GM12878 (cell line): ENCODE measurements at regions not wholly inside any gene's neighbourhood (a gene's known extent, or its start where the extent isn't known, plus 50 kb on each side); places are given as distances from the start of the nearest gene placed in this dataset.

Source experiments
- ATAC-seq: fragments of 200-7000 bp; cut with Tn5 transposase; 3 replicates; pipeline ENCODE4 v1.9.1; 2020; ENCODE audit warnings: mild to moderate bottlenecking, moderate library complexity
- BruUV-seq: library from RNA; stranded (reverse); fragments of 400-500 nt; replicated peaks from 2 replicates; lab custom pipeline; 2021; lab: Mats Ljungman, UMichigan
- CTCF ChIA-PET: fragments of 300-600 bp; sonication (Branson Sonifier 250); formaldehyde crosslinking; extraction: SDS; loops from one replicate; lab custom pipeline; 2021; ENCODE audit warnings: inconsistent platforms; lab: Yijun Ruan, JAX
- POLR2A ChIA-PET: fragments of 350-600 bp; formaldehyde crosslinking; extraction: SDS; loops from one replicate; lab custom pipeline; 2021; ENCODE audit warnings: inconsistent platforms; lab: Charles Lee
- RAD21 ChIA-PET: fragments of 300-600 bp; sonication (Branson Sonifier 250); formaldehyde crosslinking; loops from one replicate; lab custom pipeline; 2023; ENCODE audit warnings: antibody characterized with exemption; ENCODE audit not compliant: unreplicated experiment; lab: Charles Lee
- SMC1A ChIA-PET: fragments of 300-600 bp; sonication (Branson Sonifier 250); formaldehyde crosslinking; loops from one replicate; lab custom pipeline; 2023; ENCODE audit not compliant: unreplicated experiment, uncharacterized antibody; lab: Charles Lee
- DNase-seq: peaks from one replicate; pipeline ENCODE4 v3.0.0-alpha.2; 2011; ENCODE audit warnings: low read depth, low spot score
- FAIRE-seq: peaks from 3 replicates; lab custom pipeline; 2011; peaks lifted over from hg19 to GRCh38; lab: Jason Lieb, UNC
- H2AFZ ChIP-seq: 2 replicates; pipeline ENCODE4 v1.6.0; 2011; ENCODE audit warnings: low read depth, low read length, control low read depth; ENCODE audit not compliant: control insufficient read depth
- H3K27ac ChIP-seq: 2 replicates; pipeline ENCODE4 v1.5.1; 2011; ENCODE audit warnings: control low read depth; ENCODE audit not compliant: control insufficient read depth, insufficient read depth
- H3K27me3 ChIP-seq, 2 experiments: replicated peaks in 1 of 2; 2 replicates each; pipeline versions ENCODE4 v1.6.0 to v1.6.1; 2011; ENCODE audit warnings: low read length in 1 of 2; ENCODE audit not compliant: control insufficient read depth in 2 of 2, insufficient read depth in 2 of 2
- H3K36me3 ChIP-seq, 2 experiments: 2 replicates each; pipeline ENCODE4 v1.5.1; 2011; ENCODE audit warnings: low read length in 1 of 2; ENCODE audit not compliant: control insufficient read depth in 2 of 2, insufficient read depth in 2 of 2
- H3K4me1 ChIP-seq: 2 replicates; pipeline ENCODE4 v1.6.1; 2011; ENCODE audit warnings: mild to moderate bottlenecking, low read length, moderate library complexity, mixed read lengths; ENCODE audit not compliant: control insufficient read depth, insufficient read depth
- H3K4me2 ChIP-seq: 2 replicates; pipeline ENCODE4 v1.6.0; 2011; ENCODE audit warnings: control low read depth; ENCODE audit not compliant: control insufficient read depth, insufficient read depth
- H3K4me3 ChIP-seq: fragments of 200-600 bp; sonication (generic); 2 replicates; pipeline ENCODE4 v1.5.1; 2016
- H3K79me2 ChIP-seq: 2 replicates; pipeline ENCODE4 v1.6.0; 2011; ENCODE audit warnings: low read length; ENCODE audit not compliant: control insufficient read depth, insufficient read depth
- H3K9ac ChIP-seq: 2 replicates; pipeline ENCODE4 v1.8.0; 2011; ENCODE audit warnings: low read length, control low read depth, mixed read lengths; ENCODE audit not compliant: control insufficient read depth, insufficient read depth
- H3K9me3 ChIP-seq: replicated peaks from 3 replicates; pipeline ENCODE4 v1.5.1; 2011; ENCODE audit warnings: mild to moderate bottlenecking, low read length; ENCODE audit not compliant: control insufficient read depth, insufficient read depth
- H4K20me1 ChIP-seq: 2 replicates; pipeline ENCODE4 v1.6.0; 2011; ENCODE audit not compliant: control insufficient read depth, insufficient read depth
- MXI1 ChIP-seq: fragments of 150-350 bp; IDR thresholded peaks from 2 replicates; pipeline ENCODE4 v1.6.1; 2011; ENCODE audit warnings: low read depth, mild to moderate bottlenecking, inconsistent platforms, low read length, improper control_type of control experiment
- RELA ChIP-seq: fragments of 450-650 bp; IDR thresholded peaks from 2 replicates; pipeline ENCODE4 v1.8.0; 2014; ENCODE audit warnings: borderline replicate concordance; ENCODE audit not compliant: partially characterized antibody
- SMAD1 ChIP-seq: fragments of 450-650 bp; IDR thresholded peaks from 2 replicates; pipeline ENCODE4 v1.6.1; 2018; ENCODE audit warnings: mild to moderate bottlenecking, low read depth; ENCODE audit not compliant: partially characterized antibody
- SPI1 ChIP-seq: IDR thresholded peaks from 2 replicates; pipeline ENCODE4 v1.6.1; 2011; ENCODE audit warnings: low read depth, mild to moderate bottlenecking, low read length, moderate library complexity, borderline replicate concordance; ENCODE audit not compliant: insufficient read depth
- YY1 ChIP-seq: IDR thresholded peaks from 2 replicates; pipeline ENCODE4 v1.6.1; 2011; ENCODE audit warnings: low read depth, mild to moderate bottlenecking, low read length
- WGBS: methylation state at CpG from one replicate; pipeline ENCODE4 v1.1.6; 2016; ENCODE audit warnings: low lambda C conversion rate; ENCODE audit not compliant: insufficient replicate concordance, insufficient coverage; ENCODE audit errors: missing lambda C conversion rate; 5-methylcytosine and 5-hydroxymethylcytosine counted together
- in situ Hi-C: fragments of 300-500 bp; cut with MboI; formaldehyde crosslinking; loops from 9 replicates; pipeline ENCODE4 v1.14.3; 2018; ENCODE audit warnings: mixed read lengths
- intact Hi-C: fragments of 100-400 bp; cut with micrococcal nuclease; formaldehyde crosslinking; loops from one replicate; pipeline ENCODE4 v1.14.2; 2022; ENCODE audit not compliant: unreplicated experiment
- TF ChIP-seq, protein P1 (sequence below): fragments of 450-650 bp; IDR thresholded peaks from 2 replicates; pipeline ENCODE4 v1.6.1; 2014; ENCODE audit warnings: mild to moderate bottlenecking
- TF ChIP-seq, protein P2 (sequence below): fragments of 450-650 bp; IDR thresholded peaks from 2 replicates; pipeline ENCODE4 v1.6.1; 2017; ENCODE audit warnings: mild to moderate bottlenecking
- TF ChIP-seq, protein P3 (sequence below): fragments of 450-650 bp; IDR thresholded peaks from 2 replicates; pipeline ENCODE4 v1.6.1; 2017; ENCODE audit warnings: antibody characterized with exemption, mild to moderate bottlenecking, moderate library complexity

DNA sequence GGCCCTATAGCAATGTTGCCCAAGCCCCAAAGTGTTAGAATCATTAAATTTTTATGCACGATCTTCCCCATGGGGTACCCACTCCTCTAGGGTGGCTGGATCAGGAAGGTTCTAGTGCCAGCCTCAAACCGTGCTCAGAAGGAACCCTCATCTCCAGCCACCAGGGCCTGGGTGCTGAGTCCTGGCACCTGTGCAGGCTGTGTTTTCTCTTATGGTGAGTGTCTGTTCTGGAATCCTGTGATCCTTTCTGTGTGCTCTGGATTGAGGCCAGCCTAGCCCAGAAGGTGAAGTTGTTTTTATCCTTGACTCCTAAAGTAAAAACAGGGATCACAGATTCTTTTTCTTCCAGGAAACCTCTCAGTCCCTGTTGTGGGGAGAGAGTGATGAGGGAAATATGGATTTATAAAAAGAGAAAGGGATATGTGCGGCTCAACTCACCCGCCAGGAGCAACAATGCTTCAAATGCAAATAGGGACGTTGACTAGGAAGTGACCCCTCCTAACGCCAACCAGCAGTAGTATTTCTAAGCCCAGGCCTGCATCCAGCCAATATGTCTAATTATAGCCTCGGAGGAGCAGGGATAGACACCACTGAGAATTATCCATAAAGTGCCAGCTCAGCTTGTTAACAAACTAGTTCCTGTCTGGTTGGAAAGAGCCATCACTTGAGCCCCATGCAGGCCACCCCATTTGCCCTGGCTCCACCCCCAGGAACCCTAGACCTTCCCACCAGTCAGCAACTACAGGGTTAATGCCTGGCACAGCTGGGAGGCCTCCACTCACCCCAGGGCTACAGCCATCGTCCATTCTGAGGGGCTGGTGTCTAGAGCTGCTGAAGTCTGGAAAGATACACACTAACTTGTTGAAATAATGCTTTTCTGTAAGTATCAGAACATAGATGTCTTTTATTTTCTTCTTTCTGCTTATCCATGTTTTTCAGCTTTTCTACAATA is 513.5 kb upstream of the PROK2 start:
- H3K9me3 ChIP-seq, result no peaks in the 10 kb centered on the region
- no peak overlapping the region for H3K9ac ChIP-seq
- 41% methylated on average over 8 of the region's 8 CpGs for WGBS
- intact Hi-C loops, result no loop called here
- RAD21 ChIA-PET, result no interaction called here
- no peak overlapping the region for H3K4me2 ChIP-seq
- FAIRE-seq, result no peak
- SMC1A ChIA-PET, result no interaction called here
- H3K4me1 ChIP-seq, result no peaks in the 10 kb centered on the region
- TF ChIP-seq, protein P1, sequence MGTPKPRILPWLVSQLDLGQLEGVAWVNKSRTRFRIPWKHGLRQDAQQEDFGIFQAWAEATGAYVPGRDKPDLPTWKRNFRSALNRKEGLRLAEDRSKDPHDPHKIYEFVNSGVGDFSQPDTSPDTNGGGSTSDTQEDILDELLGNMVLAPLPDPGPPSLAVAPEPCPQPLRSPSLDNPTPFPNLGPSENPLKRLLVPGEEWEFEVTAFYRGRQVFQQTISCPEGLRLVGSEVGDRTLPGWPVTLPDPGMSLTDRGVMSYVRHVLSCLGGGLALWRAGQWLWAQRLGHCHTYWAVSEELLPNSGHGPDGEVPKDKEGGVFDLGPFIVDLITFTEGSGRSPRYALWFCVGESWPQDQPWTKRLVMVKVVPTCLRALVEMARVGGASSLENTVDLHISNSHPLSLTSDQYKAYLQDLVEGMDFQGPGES, result no peak
- TF ChIP-seq SPI1 (no peak), SMAD1 (no peak), MXI1 (no peak), YY1 (no peak), RELA (no peak)
- TF ChIP-seq, protein P2, sequence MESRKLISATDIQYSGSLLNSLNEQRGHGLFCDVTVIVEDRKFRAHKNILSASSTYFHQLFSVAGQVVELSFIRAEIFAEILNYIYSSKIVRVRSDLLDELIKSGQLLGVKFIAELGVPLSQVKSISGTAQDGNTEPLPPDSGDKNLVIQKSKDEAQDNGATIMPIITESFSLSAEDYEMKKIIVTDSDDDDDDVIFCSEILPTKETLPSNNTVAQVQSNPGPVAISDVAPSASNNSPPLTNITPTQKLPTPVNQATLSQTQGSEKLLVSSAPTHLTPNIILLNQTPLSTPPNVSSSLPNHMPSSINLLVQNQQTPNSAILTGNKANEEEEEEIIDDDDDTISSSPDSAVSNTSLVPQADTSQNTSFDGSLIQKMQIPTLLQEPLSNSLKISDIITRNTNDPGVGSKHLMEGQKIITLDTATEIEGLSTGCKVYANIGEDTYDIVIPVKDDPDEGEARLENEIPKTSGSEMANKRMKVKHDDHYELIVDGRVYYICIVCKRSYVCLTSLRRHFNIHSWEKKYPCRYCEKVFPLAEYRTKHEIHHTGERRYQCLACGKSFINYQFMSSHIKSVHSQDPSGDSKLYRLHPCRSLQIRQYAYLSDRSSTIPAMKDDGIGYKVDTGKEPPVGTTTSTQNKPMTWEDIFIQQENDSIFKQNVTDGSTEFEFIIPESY, result no peak
- TF ChIP-seq, protein P3, sequence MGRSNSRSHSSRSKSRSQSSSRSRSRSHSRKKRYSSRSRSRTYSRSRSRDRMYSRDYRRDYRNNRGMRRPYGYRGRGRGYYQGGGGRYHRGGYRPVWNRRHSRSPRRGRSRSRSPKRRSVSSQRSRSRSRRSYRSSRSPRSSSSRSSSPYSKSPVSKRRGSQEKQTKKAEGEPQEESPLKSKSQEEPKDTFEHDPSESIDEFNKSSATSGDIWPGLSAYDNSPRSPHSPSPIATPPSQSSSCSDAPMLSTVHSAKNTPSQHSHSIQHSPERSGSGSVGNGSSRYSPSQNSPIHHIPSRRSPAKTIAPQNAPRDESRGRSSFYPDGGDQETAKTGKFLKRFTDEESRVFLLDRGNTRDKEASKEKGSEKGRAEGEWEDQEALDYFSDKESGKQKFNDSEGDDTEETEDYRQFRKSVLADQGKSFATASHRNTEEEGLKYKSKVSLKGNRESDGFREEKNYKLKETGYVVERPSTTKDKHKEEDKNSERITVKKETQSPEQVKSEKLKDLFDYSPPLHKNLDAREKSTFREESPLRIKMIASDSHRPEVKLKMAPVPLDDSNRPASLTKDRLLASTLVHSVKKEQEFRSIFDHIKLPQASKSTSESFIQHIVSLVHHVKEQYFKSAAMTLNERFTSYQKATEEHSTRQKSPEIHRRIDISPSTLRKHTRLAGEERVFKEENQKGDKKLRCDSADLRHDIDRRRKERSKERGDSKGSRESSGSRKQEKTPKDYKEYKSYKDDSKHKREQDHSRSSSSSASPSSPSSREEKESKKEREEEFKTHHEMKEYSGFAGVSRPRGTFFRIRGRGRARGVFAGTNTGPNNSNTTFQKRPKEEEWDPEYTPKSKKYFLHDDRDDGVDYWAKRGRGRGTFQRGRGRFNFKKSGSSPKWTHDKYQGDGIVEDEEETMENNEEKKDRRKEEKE, result no peak
- H3K27me3 ChIP-seq, result no peaks in the 10 kb centered on the region
- in situ Hi-C loops, result no loop called here
- H2AFZ ChIP-seq, result no peak overlapping the region
- no TSS peak for BruUV-seq
- H3K27ac ChIP-seq, result no peak overlapping the region
- POLR2A ChIA-PET, result no interaction called here
- H3K4me3 ChIP-seq, result no peak overlapping the region
- no peaks in the 10 kb centered on the region for H4K20me1 ChIP-seq
- CTCF ChIA-PET, result no interaction called here
- no peak for ATAC-seq
- no peaks in the 10 kb centered on the region for H3K79me2 ChIP-seq
- H3K36me3 ChIP-seq, result no peaks in the 10 kb centered on the region
- no peak for DNase-seq
